Heart right ventricle (tissue), 16 donors: ENCODE measurements at regions not wholly inside any gene's neighbourhood (a gene's known extent, or its start where the extent isn't known, plus 50 kb on each side); places are given as distances from the start of the nearest gene placed in this dataset.

Experiments
- ATAC-seq, 8 donors: fragments of 200-7000 bp; cut with Tn5 transposase; one replicate each; pipeline ENCODE4 v1.9.1; 2020; ENCODE audit warnings: mild to moderate bottlenecking in 8 of 8, moderate library complexity in 8 of 8, moderate number of reproducible peaks in 1 of 8
- DNase-seq, 2 donors: peaks; one replicate each; pipeline ENCODE4 v3.0.0-alpha.2; 2020
- H3K27ac ChIP-seq, 10 donors: fragments of 200-600 bp; sonication (generic) in 2 of 10; one replicate each; pipeline versions ENCODE4 v1.5.0 to v1.8.0; 2020 to 2022; ENCODE audit warnings: mild to moderate bottlenecking in 3 of 10
- H3K27me3 ChIP-seq, 7 donors: fragments of 200-600 bp; one replicate each; pipeline ENCODE4 v1.8.0; 2021 to 2022; ENCODE audit warnings: mild to moderate bottlenecking in 2 of 7
- H3K36me3 ChIP-seq, 9 donors: fragments of 200-600 bp; sonication (generic) in 1 of 9; one replicate each; pipeline versions ENCODE4 v1.5.0 to v1.8.0; 2020 to 2022; ENCODE audit warnings: mild to moderate bottlenecking in 2 of 9
- H3K4me1 ChIP-seq, 9 donors: fragments of 200-600 bp; sonication (generic) in 1 of 9; one replicate each; pipeline versions ENCODE4 v1.5.0 to v1.8.0; 2020 to 2022; ENCODE audit warnings: mild to moderate bottlenecking in 4 of 9
- H3K4me3 ChIP-seq, 10 donors: fragments of 200-600 bp; sonication (generic) in 2 of 10; one replicate each; pipeline versions ENCODE4 v1.5.0 to v1.8.0; 2020 to 2022; ENCODE audit warnings: mild to moderate bottlenecking in 7 of 10, moderate library complexity in 2 of 10
- H3K9me3 ChIP-seq, 11 donors: fragments of 200-600 bp in 10 of 11; sonication (generic) in 2 of 11; one replicate each; pipeline versions ENCODE4 v1.5.0 to v1.8.0; 2013 to 2022; ENCODE audit warnings: mild to moderate bottlenecking in 2 of 11, control low read depth in 1 of 11, moderate library complexity in 1 of 11
- WGBS, 2 donors: extraction: QIAGEN DNeasy Blood & Tissue Kit; methylation state at CpG; one replicate each; pipeline ENCODE4 v1.1.7; 2013; ENCODE audit warnings: inconsistent platforms in 1 of 2; 5-methylcytosine and 5-hydroxymethylcytosine counted together
- intact Hi-C, 10 donors: fragments of 100-400 bp; cut with DNase I; formaldehyde crosslinking; loops; one replicate each; pipeline versions ENCODE4 v1.11.1 to v1.14.2; 2022
- TF ChIP-seq, protein P1 (sequence below), 9 donors: fragments of 200-600 bp; sonication (generic) in 2 of 9; IDR thresholded peaks; one replicate each; pipeline versions ENCODE4 v1.5.0 to v1.8.0; 2021 to 2022; ENCODE audit warnings: antibody characterized with exemption in 9 of 9, mild to moderate bottlenecking in 5 of 9, moderate library complexity in 1 of 9
- donor health status: Arrhythmogenic right ventricular cardiomyopathy.
- donor health status: ischemic (EF 13 %, LVEDD 7.1; RV severe dilation, severe dysfunction).
- donor health status: healthy with polysubstance abuse.
- donor health status: DM: no; HTN: yes; CAD: no.
- donor health status: DM: no; HTN: no; CAD: no.
- donor health status: ischemic (EF 25% LVEDD 6.9; RV normal size, moderate dysfunction).
- donor health status: ischemic (EF 25% LVEDD 5.7; RV mildly dilated, moderate dysfunction).
- donor health status: healthy.
- donor health status: DM: yes; HTN: yes; CAD: no.
- donor health status: Ischemic cardiomyopathy.
- donor health status: ischemic (EF 35%, LVEDD 5.7; RV mildly dilated, moderate dysfunction).
- donor health status: nonischemic (EF 11% LVEDD 7.7; RV severe dilation, severe dysfunction).
- donor health status: DM: yes; HTN: yes; CAD: no.
- donor health status: PGD.
- donor health status: ischemic (EF 29% LVEDD 5.4; RV normal size, mild dysfunction).
- donor health status: nonischemic (EF 23%, LVEDD 6.1; RV moderate dilation, normal function).

- no peak for ATAC-seq
- TF ChIP-seq, protein P1, sequence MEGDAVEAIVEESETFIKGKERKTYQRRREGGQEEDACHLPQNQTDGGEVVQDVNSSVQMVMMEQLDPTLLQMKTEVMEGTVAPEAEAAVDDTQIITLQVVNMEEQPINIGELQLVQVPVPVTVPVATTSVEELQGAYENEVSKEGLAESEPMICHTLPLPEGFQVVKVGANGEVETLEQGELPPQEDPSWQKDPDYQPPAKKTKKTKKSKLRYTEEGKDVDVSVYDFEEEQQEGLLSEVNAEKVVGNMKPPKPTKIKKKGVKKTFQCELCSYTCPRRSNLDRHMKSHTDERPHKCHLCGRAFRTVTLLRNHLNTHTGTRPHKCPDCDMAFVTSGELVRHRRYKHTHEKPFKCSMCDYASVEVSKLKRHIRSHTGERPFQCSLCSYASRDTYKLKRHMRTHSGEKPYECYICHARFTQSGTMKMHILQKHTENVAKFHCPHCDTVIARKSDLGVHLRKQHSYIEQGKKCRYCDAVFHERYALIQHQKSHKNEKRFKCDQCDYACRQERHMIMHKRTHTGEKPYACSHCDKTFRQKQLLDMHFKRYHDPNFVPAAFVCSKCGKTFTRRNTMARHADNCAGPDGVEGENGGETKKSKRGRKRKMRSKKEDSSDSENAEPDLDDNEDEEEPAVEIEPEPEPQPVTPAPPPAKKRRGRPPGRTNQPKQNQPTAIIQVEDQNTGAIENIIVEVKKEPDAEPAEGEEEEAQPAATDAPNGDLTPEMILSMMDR (IDR thresholded peaks at IDR 0.05), result no peak
Observed at GRCh38 chr2:15813481-15814266, 126.7 kb upstream of the MYCN start.

DNA sequence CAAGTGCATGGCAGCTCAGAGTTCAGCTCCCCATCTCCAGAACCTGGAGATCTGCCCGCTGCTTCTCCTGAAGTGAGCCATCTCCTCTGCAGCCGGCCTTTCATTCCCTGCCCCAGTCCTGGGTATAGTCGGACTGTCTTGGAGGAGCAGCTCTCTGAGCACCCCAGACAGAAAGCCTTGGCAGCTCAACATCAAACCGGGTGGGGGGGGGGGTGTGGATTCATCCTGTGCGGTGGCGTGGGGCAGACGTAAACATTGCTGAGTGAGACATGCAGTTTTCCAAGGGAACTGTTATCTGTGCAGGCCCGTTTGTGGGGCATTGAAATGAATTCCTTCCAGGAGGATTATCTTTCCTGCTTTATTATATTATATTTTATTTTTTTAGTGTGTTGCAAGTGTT, 125.9 kb upstream of the MYCN start:
- intact Hi-C loops, result no loop called here
- no peak for ATAC-seq
- Histone ChIP-seq H3K27ac (no peak overlapping the region), H3K27me3 (peaks cover 0 to 21% (median 0%) of the 10 kb centered on the region in 7 donors), H3K4me3 (no peak overlapping the region), H3K9me3 (no peaks in the 10 kb centered on the region), H3K36me3 (no peaks in the 10 kb centered on the region), H3K4me1 (peaks cover 0 to 13% (median 0%) of the 10 kb centered on the region in 9 donors)
- 64 to 76% methylated on average over 8 of the region's 8 CpGs for WGBS, 2 donors
- no peak for DNase-seq
- TF ChIP-seq, protein P1 (IDR thresholded peaks at IDR 0.05), result no peak

More at GRCh38 chr2:15813481-15814266, 126.7 kb upstream of the MYCN start:
- Histone ChIP-seq H3K27me3 (peaks cover 0 to 17% (median 0%) of the 10 kb centered on the region in 7 donors), H3K4me3 (no peak overlapping the region), H3K36me3 (no peaks in the 10 kb centered on the region), H3K27ac (no peak overlapping the region), H3K4me1 (peaks cover 0 to 16% (median 0%) of the 10 kb centered on the region in 9 donors), H3K9me3 (no peaks in the 10 kb centered on the region)
- intact Hi-C loops, result no loop called here
- no peak for DNase-seq
- WGBS, 2 donors, result 86 to 93% methylated on average over 7 of the region's 7 CpGs

- peaks cover 0 to 21% (median 0%) of the 10 kb centered on the region in 7 donors for H3K27me3 ChIP-seq
- intact Hi-C loops, result no loop called here
- TF ChIP-seq, protein P1 (IDR thresholded peaks at IDR 0.05), result no peak
Observed at GRCh38 chr2:15814946-15815345, 125.4 kb upstream of the MYCN start.

GRCh38 chr2:15816226-15816625, 124.1 kb upstream of the MYCN start:
- ATAC-seq (no peak), DNase-seq (no peak)
- peaks cover 0 to 21% (median 0%) of the 10 kb centered on the region in 7 donors for H3K27me3 ChIP-seq
- no peak overlapping the region for H3K4me3 ChIP-seq
- intact Hi-C loops, result no loop called here
- no peaks in the 10 kb centered on the region for H3K36me3 ChIP-seq
- no peaks in the 10 kb centered on the region for H3K9me3 ChIP-seq
- H3K27ac ChIP-seq, result no peak overlapping the region
- H3K4me1 ChIP-seq, result peaks cover 0 to 7% (median 0%) of the 10 kb centered on the region in 9 donors
- TF ChIP-seq, protein P1 (IDR thresholded peaks at IDR 0.05), result no peak
- WGBS, 2 donors, result 95 to 96% methylated on average over 3 of the region's 3 CpGs

More at GRCh38 chr2:15814946-15815345, 125.4 kb upstream of the MYCN start:
- Histone ChIP-seq H3K9me3 (no peaks in the 10 kb centered on the region), H3K27ac (no peak overlapping the region), H3K4me3 (no peak overlapping the region), H3K4me1 (peaks cover 0 to 13% (median 0%) of the 10 kb centered on the region in 9 donors), H3K36me3 (no peaks in the 10 kb centered on the region)
- DNase-seq, result no peak
- 47 to 59% methylated on average over 6 of the region's 6 CpGs for WGBS, 2 donors
- ATAC-seq, result no peak
